Spleen (tissue), 11 donors: ENCODE measurements at regions not wholly inside any gene's neighbourhood (a gene's known extent, or its start where the extent isn't known, plus 50 kb on each side); places are given as distances from the start of the nearest gene placed in this dataset.

Experiments used
- DNase-seq: peaks from one replicate; pipeline ENCODE4 v3.0.0-alpha.2; 2020
- H3K27ac ChIP-seq, 8 donors: fragments of 200-600 bp; sonication (generic) in 7 of 8; 1 replicate in 4 of 8; 2 replicates in 4 of 8; pipeline versions ENCODE4 v1.5.0 to v1.8.0; 2016 to 2021; ENCODE audit warnings: inconsistent platforms in 4 of 8, mild to moderate bottlenecking in 4 of 8, moderate library complexity in 1 of 8
- H3K27me3 ChIP-seq, 7 donors: fragments of 200-600 bp; sonication (generic) in 6 of 7; replicated peaks in 1 of 7; 1 replicate in 4 of 7; 2 replicates in 3 of 7; pipeline versions ENCODE4 v1.5.0 to v1.8.0; 2016 to 2021; ENCODE audit warnings: inconsistent platforms in 3 of 7, mild to moderate bottlenecking in 1 of 7
- H3K36me3 ChIP-seq, 6 donors: fragments of 200-600 bp; sonication (generic) in 5 of 6; 1 replicate in 4 of 6; 2 replicates in 2 of 6; pipeline versions ENCODE4 v1.5.0 to v1.8.0; 2016 to 2021; ENCODE audit warnings: inconsistent platforms in 2 of 6
- H3K4me1 ChIP-seq, 6 donors: fragments of 200-600 bp; sonication (generic) in 5 of 6; 1 replicate in 3 of 6; 2 replicates in 3 of 6; pipeline versions ENCODE4 v1.5.0 to v1.8.0; 2016 to 2021; ENCODE audit warnings: inconsistent platforms in 3 of 6
- H3K4me3 ChIP-seq, 8 donors: fragments of 200-600 bp; sonication (generic) in 7 of 8; 1 replicate in 4 of 8; 2 replicates in 4 of 8; pipeline versions ENCODE4 v1.5.0 to v1.8.0; 2016 to 2021; ENCODE audit warnings: inconsistent platforms in 4 of 8, mild to moderate bottlenecking in 4 of 8, moderate library complexity in 2 of 8
- H3K9me3 ChIP-seq, 8 donors: fragments of 200-600 bp; sonication (generic) in 7 of 8; 1 replicate in 4 of 8; 2 replicates in 4 of 8; pipeline versions ENCODE4 v1.5.0 to v1.8.0; 2016 to 2021; ENCODE audit warnings: inconsistent platforms in 4 of 8
- CTCF ChIP-seq, 11 experiments: fragments of 200-600 bp in 7 of 11; fragments of 450-650 bp in 4 of 11; sonication (generic) in 4 of 11; IDR thresholded peaks in 8 of 11; conservative IDR thresholded peaks in 3 of 11; 1 replicate in 7 of 11; 2 replicates in 4 of 11; pipeline versions ENCODE4 v1.4.0 to v1.8.0; 2016 to 2021; ENCODE audit warnings: antibody characterized with exemption in 11 of 11, inconsistent platforms in 4 of 11, mild to moderate bottlenecking in 1 of 11
- POLR2A ChIP-seq, 3 donors: fragments of 450-650 bp; IDR thresholded peaks; one replicate each; pipeline ENCODE4 v1.5.1; 2017; ENCODE audit warnings: antibody characterized with exemption in 3 of 3, mild to moderate bottlenecking in 1 of 3
- POLR2AphosphoS5 ChIP-seq, 3 donors: sonication (generic); formaldehyde crosslinking; IDR thresholded peaks; one replicate each; pipeline ENCODE4 v1.5.1; 2017; ENCODE audit warnings: antibody characterized with exemption in 3 of 3
- WGBS, 5 donors: extraction: QIAGEN DNeasy Blood & Tissue Kit in 3 of 5; methylation state at CpG; one replicate each; pipeline versions ENCODE4 v1.1.5 to v1.1.7; 2013 to 2018; 5-methylcytosine and 5-hydroxymethylcytosine counted together
- intact Hi-C: fragments of 100-400 bp; cut with DNase I; formaldehyde crosslinking; loops from one replicate; pipeline ENCODE4 v1.15.0; 2023; ENCODE audit warnings: low total_unique reads
- donor health status: healthy with polysubstance abuse.
- donor health status: DM: no; HTN: no; CAD: no; lungs with moderate emphysema.
- donor health status: DM: no; HTN: no; CAD: no.
- donor health status: Bipolar disorder and iron deficiency.
- donor health status: healthy.
- donor health status: DM: no; HTN: no; CAD: no.
- donor health status: DM: yes; HTN: yes; CAD: no.

- no peak overlapping the region for H3K27ac ChIP-seq
- DNase-seq, result no peak
- H3K4me3 ChIP-seq, result no peak overlapping the region
- H3K4me1 ChIP-seq, result no peaks in the 10 kb centered on the region
- intact Hi-C loops, result no loop called here
- TF ChIP-seq CTCF (IDR thresholded peaks at IDR 0.05 in 8 of 11, conservative IDR thresholded peaks at IDR 0.05 in 3 of 11), result no peak
- no peak for TF ChIP-seq POLR2A (IDR thresholded peaks at IDR 0.05)
- TF ChIP-seq POLR2AphosphoS5 (IDR thresholded peaks at IDR 0.05), result no peak
- peaks cover 0 to 13% (median 0%) of the 10 kb centered on the region in 7 donors for H3K27me3 ChIP-seq
- peaks cover 0 to 5% (median 2%) of the 10 kb centered on the region in 8 donors for H3K9me3 ChIP-seq
- no peaks in the 10 kb centered on the region for H3K36me3 ChIP-seq
Measured at GRCh38 chr10:118903691-118904090, 125.8 kb upstream of the NANOS1 start.

DNA sequence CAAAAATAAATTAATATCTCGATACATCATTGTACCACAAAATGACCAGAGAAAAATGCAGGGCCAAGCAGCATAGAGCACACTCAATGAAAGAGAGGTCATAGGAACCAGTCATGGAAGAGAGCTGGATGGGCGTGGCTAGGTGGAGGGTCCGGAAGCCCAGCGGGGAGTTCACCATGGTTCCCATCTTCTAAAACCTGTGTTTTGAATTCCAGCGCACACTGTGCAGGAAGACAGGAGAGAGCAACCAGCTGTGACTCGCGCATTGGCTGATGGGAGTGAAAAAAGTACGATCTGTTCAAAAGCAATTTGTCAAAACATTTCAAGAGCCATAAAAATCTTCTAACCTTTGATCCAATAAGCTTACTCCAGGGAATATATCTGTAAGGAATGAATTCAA, 125.2 kb upstream of the NANOS1 start:
- intact Hi-C loops, result no loop called here
- TF ChIP-seq POLR2AphosphoS5 (IDR thresholded peaks at IDR 0.05), result no peak
- TF ChIP-seq CTCF (IDR thresholded peaks at IDR 0.05 in 8 of 11, conservative IDR thresholded peaks at IDR 0.05 in 3 of 11), result no peak
- TF ChIP-seq POLR2A (IDR thresholded peaks at IDR 0.05), result no peak
- Histone ChIP-seq H3K27me3 (peaks cover 0 to 13% (median 0%) of the 10 kb centered on the region in 7 donors), H3K4me3 (no peak overlapping the region), H3K4me1 (no peaks in the 10 kb centered on the region), H3K27ac (no peak overlapping the region), H3K36me3 (no peaks in the 10 kb centered on the region), H3K9me3 (no peaks in the 10 kb centered on the region)
- no peak for DNase-seq
- WGBS, 5 donors, result 74 to 86% (median 77%) methylated on average over 8 of the region's 8 CpGs

- no peak for DNase-seq
- no peaks in the 10 kb centered on the region for H3K4me1 ChIP-seq
- intact Hi-C loops, result no loop called here
- no peaks in the 10 kb centered on the region for H3K9me3 ChIP-seq
- H3K36me3 ChIP-seq, result no peaks in the 10 kb centered on the region
- no peak overlapping the region for H3K27ac ChIP-seq
- TF ChIP-seq POLR2AphosphoS5 (IDR thresholded peaks at IDR 0.05) (no peak), CTCF (IDR thresholded peaks at IDR 0.05 in 8 of 11, conservative IDR thresholded peaks at IDR 0.05 in 3 of 11) (no peak), POLR2A (IDR thresholded peaks at IDR 0.05) (no peak)
- WGBS, 5 donors, result 87 to 98% (median 89%) methylated on average over 5 of the region's 5 CpGs
- peaks cover 0 to 13% (median 0%) of the 10 kb centered on the region in 7 donors for H3K27me3 ChIP-seq
- H3K4me3 ChIP-seq, result no peak overlapping the region
Measured at GRCh38 chr10:118907051-118907450, 122.5 kb upstream of the NANOS1 start.

GRCh38 chr10:118908557-118909256, 120.8 kb upstream of the NANOS1 start:
- WGBS, 5 donors, result 73 to 86% (median 82%) methylated on average over 16 of the region's 16 CpGs
- DNase-seq, result no peak

More at GRCh38 chr10:118908557-118909256, 120.8 kb upstream of the NANOS1 start:
- no peak overlapping the region for H3K27ac ChIP-seq
- no peaks in the 10 kb centered on the region for H3K36me3 ChIP-seq
- no peak overlapping the region for H3K4me3 ChIP-seq
- H3K9me3 ChIP-seq, result no peaks in the 10 kb centered on the region
- intact Hi-C loops, result no loop called here
- no peaks in the 10 kb centered on the region for H3K4me1 ChIP-seq
- TF ChIP-seq POLR2AphosphoS5 (IDR thresholded peaks at IDR 0.05) (no peak), POLR2A (IDR thresholded peaks at IDR 0.05) (no peak)
- H3K27me3 ChIP-seq, result peaks cover 0 to 5% (median 0%) of the 10 kb centered on the region in 7 donors
